Mesothelial cell of epicardium (in vitro differentiated cells): ENCODE measurements at regions not wholly inside any gene's neighbourhood (a gene's known extent, or its start where the extent isn't known, plus 50 kb on each side); places are given as distances from the start of the nearest gene placed in this dataset.

ENCODE experiments used
- DNase-seq, 2 experiments: peaks; one replicate each; pipeline ENCODE4 v3.0.0; 2021; ENCODE audit warnings: low spot score in 2 of 2; ENCODE audit not compliant: unreplicated experiment in 2 of 2
- H3K27ac Mint-ChIP-seq: 2 replicates; pipeline ENCODE4 v1.8.0; 2021; ENCODE audit warnings: mixed read lengths
- H3K27me3 Mint-ChIP-seq: 2 replicates; pipeline ENCODE4 v1.8.0; 2021; ENCODE audit warnings: low read depth, mixed read lengths
- H3K36me3 Mint-ChIP-seq: 2 replicates; pipeline ENCODE4 v1.8.0; 2021; ENCODE audit warnings: mixed read lengths
- H3K4me1 Mint-ChIP-seq: 2 replicates; pipeline ENCODE4 v1.8.0; 2021; ENCODE audit warnings: mixed read lengths
- H3K4me3 Mint-ChIP-seq: 2 replicates; pipeline ENCODE4 v1.8.0; 2021; ENCODE audit warnings: mild to moderate bottlenecking, moderate library complexity, mixed read lengths
- H3K9me3 Mint-ChIP-seq: 2 replicates; pipeline ENCODE4 v1.8.0; 2021; ENCODE audit warnings: mixed read lengths
- CTCF ChIP-seq: fragments of 200-600 bp; sonication (generic); IDR thresholded peaks from one replicate; pipeline ENCODE4 v1.5.0; 2021; ENCODE audit warnings: antibody characterized with exemption; ENCODE audit not compliant: unreplicated experiment

- peaks cover 37% of the 10 kb centered on the region for H3K4me1 Mint-ChIP-seq
Observed at GRCh38 chr6:10163203-10163962, 251.5 kb downstream of the TFAP2A start.

GRCh38 chr6:10156875-10157274 lies 258.0 kb downstream of the TFAP2A start:
- no peak for DNase-seq
- H3K27ac Mint-ChIP-seq = no peak overlapping the region
- peaks cover 1% of the 10 kb centered on the region for H3K4me1 Mint-ChIP-seq
- peaks cover 19% of the 10 kb centered on the region for H3K9me3 Mint-ChIP-seq
- H3K27me3 Mint-ChIP-seq = no peaks in the 10 kb centered on the region
- TF ChIP-seq CTCF = no peak
- H3K36me3 Mint-ChIP-seq = no peaks in the 10 kb centered on the region
- no peak overlapping the region for H3K4me3 Mint-ChIP-seq

More at GRCh38 chr6:10163203-10163962, 251.5 kb downstream of the TFAP2A start:
- Mint-ChIP-seq H3K4me3 (peak overlapping the region; percentile 51), H3K27ac (peak overlapping the region; percentile 90), H3K36me3 (no peaks in the 10 kb centered on the region), H3K9me3 (peaks cover 12% of the 10 kb centered on the region), H3K27me3 (no peaks in the 10 kb centered on the region)
- no peak for TF ChIP-seq CTCF
- peak; percentile 34 to 64 for DNase-seq

GRCh38 chr6:10154251-10154650 lies 260.6 kb downstream of the TFAP2A start:
- no peak for DNase-seq
- Mint-ChIP-seq H3K4me1 (peaks cover 13% of the 10 kb centered on the region), H3K9me3 (peaks cover 8% of the 10 kb centered on the region), H3K27ac (no peak overlapping the region), H3K36me3 (no peaks in the 10 kb centered on the region), H3K4me3 (no peak overlapping the region), H3K27me3 (no peaks in the 10 kb centered on the region)
- TF ChIP-seq CTCF = no peak

- Mint-ChIP-seq H3K36me3 (no peaks in the 10 kb centered on the region), H3K9me3 (peaks cover 5% of the 10 kb centered on the region), H3K27me3 (no peaks in the 10 kb centered on the region), H3K4me3 (no peak overlapping the region), H3K4me1 (peaks cover 17% of the 10 kb centered on the region), H3K27ac (peak overlapping the region; percentile 18)
- DNase-seq = no peak
- TF ChIP-seq CTCF = no peak
Observed at GRCh38 chr6:10151144-10151915, 263.5 kb downstream of the TFAP2A start.

GRCh38 chr6:10149603-10150002 lies 265.3 kb downstream of the TFAP2A start:
- no peak overlapping the region for H3K4me3 Mint-ChIP-seq
- DNase-seq = no peak
- H3K36me3 Mint-ChIP-seq = no peaks in the 10 kb centered on the region
- no peaks in the 10 kb centered on the region for H3K27me3 Mint-ChIP-seq
- no peak for TF ChIP-seq CTCF
- H3K27ac Mint-ChIP-seq = no peak overlapping the region
- peaks cover 17% of the 10 kb centered on the region for H3K4me1 Mint-ChIP-seq
- H3K9me3 Mint-ChIP-seq = no peaks in the 10 kb centered on the region
